Activated B cell treated with CpG ODN at 0.5 μM for 24 hours (primary cell): ENCODE measurements at regions not wholly inside any gene's neighbourhood (a gene's known extent, or its start where the extent isn't known, plus 50 kb on each side); places are given as distances from the start of the nearest gene placed in this dataset.

Experiments
- ATAC-seq: fragments of 200-7000 bp; cut with Tn5 transposase; one replicate; pipeline ENCODE4 v1.10.0; 2021; ENCODE audit warnings: low read depth, mild to moderate bottlenecking, moderate library complexity
- CTCF ChIA-PET: fragments of 350-600 bp; sonication (Branson Sonifier 250); formaldehyde crosslinking; loops from one replicate; lab custom pipeline; 2021; ENCODE audit warnings: antibody characterized with exemption; lab: Charles Lee
- POLR2A ChIA-PET: fragments of 350-600 bp; sonication (Branson Sonifier 250); formaldehyde crosslinking; loops from one replicate; lab custom pipeline; 2021; ENCODE audit warnings: antibody characterized with exemption; lab: Charles Lee
- DNase-seq: peaks from one replicate; pipeline ENCODE4 v3.0.0; 2022
- H3K27ac Mint-ChIP-seq: one replicate; pipeline ENCODE4 v1.8.0; 2020; ENCODE audit warnings: mixed read lengths
- H3K27me3 Mint-ChIP-seq: one replicate; pipeline ENCODE4 v1.8.0; 2021; ENCODE audit warnings: mixed read lengths
- H3K36me3 Mint-ChIP-seq: one replicate; pipeline ENCODE4 v1.8.0; 2021; ENCODE audit warnings: low read depth, mixed read lengths
- H3K4me1 Mint-ChIP-seq: one replicate; pipeline ENCODE4 v1.8.0; 2021; ENCODE audit warnings: mixed read lengths
- H3K4me3 Mint-ChIP-seq: one replicate; pipeline ENCODE4 v1.8.0; 2020; ENCODE audit warnings: mild to moderate bottlenecking, mixed read lengths
- H3K9me3 Mint-ChIP-seq: one replicate; pipeline ENCODE4 v1.8.0; 2020; ENCODE audit warnings: mixed read lengths
- intact Hi-C: fragments of 100-400 bp; cut with micrococcal nuclease; formaldehyde crosslinking; loops from one replicate; pipeline ENCODE4 v1.15.1; 2024
- TF ChIP-seq, protein P1 (sequence below): fragments of 200-600 bp; IDR thresholded peaks from one replicate; pipeline ENCODE4 v1.8.0; 2022; ENCODE audit warnings: antibody characterized with exemption, mild to moderate bottlenecking

DNA sequence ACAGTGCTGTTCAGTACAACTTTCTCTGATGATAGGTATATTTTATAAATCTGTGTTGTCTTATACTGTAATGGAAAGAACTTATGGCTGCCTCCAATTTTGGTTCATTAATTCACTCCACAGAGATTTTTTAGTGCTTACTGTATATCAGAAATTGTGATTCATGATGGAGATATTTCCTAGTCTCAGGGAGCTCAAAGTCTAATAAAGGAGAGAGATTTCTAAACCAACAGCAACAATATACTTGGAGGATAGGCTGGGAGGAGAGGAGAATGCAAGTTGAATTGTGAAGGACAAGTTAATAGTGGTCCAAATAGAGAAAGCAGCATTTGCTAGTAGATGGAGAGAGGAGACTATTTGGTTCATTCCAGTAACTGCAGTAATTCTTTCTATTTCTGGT lies 63.5 kb downstream of the TANC2 start:
- TF ChIP-seq, protein P1, sequence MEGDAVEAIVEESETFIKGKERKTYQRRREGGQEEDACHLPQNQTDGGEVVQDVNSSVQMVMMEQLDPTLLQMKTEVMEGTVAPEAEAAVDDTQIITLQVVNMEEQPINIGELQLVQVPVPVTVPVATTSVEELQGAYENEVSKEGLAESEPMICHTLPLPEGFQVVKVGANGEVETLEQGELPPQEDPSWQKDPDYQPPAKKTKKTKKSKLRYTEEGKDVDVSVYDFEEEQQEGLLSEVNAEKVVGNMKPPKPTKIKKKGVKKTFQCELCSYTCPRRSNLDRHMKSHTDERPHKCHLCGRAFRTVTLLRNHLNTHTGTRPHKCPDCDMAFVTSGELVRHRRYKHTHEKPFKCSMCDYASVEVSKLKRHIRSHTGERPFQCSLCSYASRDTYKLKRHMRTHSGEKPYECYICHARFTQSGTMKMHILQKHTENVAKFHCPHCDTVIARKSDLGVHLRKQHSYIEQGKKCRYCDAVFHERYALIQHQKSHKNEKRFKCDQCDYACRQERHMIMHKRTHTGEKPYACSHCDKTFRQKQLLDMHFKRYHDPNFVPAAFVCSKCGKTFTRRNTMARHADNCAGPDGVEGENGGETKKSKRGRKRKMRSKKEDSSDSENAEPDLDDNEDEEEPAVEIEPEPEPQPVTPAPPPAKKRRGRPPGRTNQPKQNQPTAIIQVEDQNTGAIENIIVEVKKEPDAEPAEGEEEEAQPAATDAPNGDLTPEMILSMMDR = no peak
- DNase-seq = no peak
- peaks cover 2% of the 10 kb centered on the region for H3K36me3 Mint-ChIP-seq
- CTCF ChIA-PET = no interaction called here
- peaks cover 4% of the 10 kb centered on the region for H3K4me1 Mint-ChIP-seq
- intact Hi-C loops = no loop called here
- POLR2A ChIA-PET = no interaction called here
- H3K9me3 Mint-ChIP-seq = no peaks in the 10 kb centered on the region
- peaks cover 11% of the 10 kb centered on the region for H3K27me3 Mint-ChIP-seq
- H3K27ac Mint-ChIP-seq = no peak overlapping the region
- H3K4me3 Mint-ChIP-seq = no peak overlapping the region
- no peak for ATAC-seq

DNA sequence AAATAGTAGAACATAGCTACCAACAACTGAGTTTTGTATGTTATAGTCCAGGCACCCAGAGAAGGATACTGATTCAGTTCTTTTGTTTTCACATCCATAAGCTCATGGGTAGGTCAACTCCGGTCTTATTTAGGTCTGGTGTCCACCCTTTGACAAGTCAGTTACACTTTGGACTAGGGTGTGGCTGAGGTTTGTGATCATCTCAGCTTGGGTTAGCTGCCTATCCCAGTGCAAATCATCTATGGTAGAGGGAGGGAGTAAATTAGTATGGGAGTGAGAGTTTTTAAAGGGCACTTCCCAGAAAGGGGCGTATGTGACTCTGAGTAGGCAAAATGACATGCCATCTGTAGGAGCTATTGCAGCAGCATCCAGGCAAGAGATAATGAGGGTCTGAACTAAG lies 66.1 kb downstream of the TANC2 start:
- no peak for ATAC-seq
- TF ChIP-seq, protein P1 = no peak
- ChIA-PET CTCF (no interaction called here), POLR2A (no interaction called here)
- H3K4me3 Mint-ChIP-seq = no peak overlapping the region
- peaks cover 13% of the 10 kb centered on the region for H3K27me3 Mint-ChIP-seq
- no peak overlapping the region for H3K27ac Mint-ChIP-seq
- intact Hi-C loops = no loop called here
- H3K36me3 Mint-ChIP-seq = peaks cover 2% of the 10 kb centered on the region
- H3K9me3 Mint-ChIP-seq = no peaks in the 10 kb centered on the region
- no peak for DNase-seq
- H3K4me1 Mint-ChIP-seq = peaks cover 16% of the 10 kb centered on the region

DNA sequence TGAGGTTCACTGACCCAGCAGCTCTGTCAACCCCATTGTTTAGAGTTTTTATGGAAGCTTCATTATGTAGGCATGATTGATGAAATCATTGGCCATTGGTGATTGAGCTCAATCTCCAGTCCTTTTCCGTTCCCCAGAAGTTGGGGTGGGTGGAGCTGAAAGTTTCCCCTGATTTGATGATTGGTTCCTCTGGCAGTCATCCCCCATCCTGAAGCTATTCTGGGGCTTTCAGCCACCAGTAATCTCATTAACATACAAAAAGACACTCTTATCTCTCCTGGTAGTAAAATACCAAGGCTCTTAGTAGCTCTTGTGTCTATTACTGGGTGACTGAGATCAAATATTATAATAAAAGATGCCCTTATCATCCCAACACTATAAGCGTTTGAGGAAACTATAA lies 67.1 kb downstream of the TANC2 start:
- Mint-ChIP-seq H3K9me3 (no peaks in the 10 kb centered on the region), H3K27ac (no peak overlapping the region), H3K36me3 (peaks cover 2% of the 10 kb centered on the region), H3K4me3 (no peak overlapping the region), H3K4me1 (peaks cover 16% of the 10 kb centered on the region), H3K27me3 (peaks cover 13% of the 10 kb centered on the region)
- ChIA-PET CTCF (no interaction called here), POLR2A (interaction anchor here (0.6 kb wide), 1 partner anchor 710 kb away, joined by 4 read pairs; no protein-coding TSS in a partner anchor)
- intact Hi-C loops = no loop called here
- TF ChIP-seq, protein P1 = no peak
- ATAC-seq (no peak), DNase-seq (no peak)

DNA sequence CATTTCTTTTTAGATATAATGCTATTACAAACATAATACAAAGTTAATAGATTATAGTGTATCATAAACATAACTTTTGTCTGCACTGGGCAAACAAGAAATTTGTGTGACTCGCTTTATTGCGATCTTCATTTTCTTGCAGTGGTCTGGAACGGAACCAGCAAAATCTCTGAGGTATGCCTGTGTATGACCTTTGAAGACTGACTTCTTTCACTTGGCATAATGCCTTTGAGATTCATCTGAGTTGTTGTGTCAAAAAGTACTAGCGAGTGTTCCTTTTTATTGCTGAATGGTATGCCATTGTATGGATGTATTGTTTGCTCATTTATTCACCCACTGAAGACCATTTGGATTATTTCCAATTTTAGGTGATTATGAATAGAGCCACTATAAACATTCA lies 69.2 kb downstream of the TANC2 start:
- Mint-ChIP-seq H3K36me3 (peaks cover 2% of the 10 kb centered on the region), H3K9me3 (no peaks in the 10 kb centered on the region), H3K4me3 (no peak overlapping the region), H3K4me1 (peaks cover 16% of the 10 kb centered on the region), H3K27me3 (peaks cover 12% of the 10 kb centered on the region), H3K27ac (no peak overlapping the region)
- ChIA-PET CTCF (interaction anchor here (1.5 kb wide), 1 partner anchor 371 kb away, joined by 4 read pairs; no protein-coding TSS in a partner anchor), POLR2A (no interaction called here)
- intact Hi-C loops = no loop called here
- no peak for DNase-seq
- ATAC-seq = no peak
- TF ChIP-seq, protein P1 = no peak

DNA sequence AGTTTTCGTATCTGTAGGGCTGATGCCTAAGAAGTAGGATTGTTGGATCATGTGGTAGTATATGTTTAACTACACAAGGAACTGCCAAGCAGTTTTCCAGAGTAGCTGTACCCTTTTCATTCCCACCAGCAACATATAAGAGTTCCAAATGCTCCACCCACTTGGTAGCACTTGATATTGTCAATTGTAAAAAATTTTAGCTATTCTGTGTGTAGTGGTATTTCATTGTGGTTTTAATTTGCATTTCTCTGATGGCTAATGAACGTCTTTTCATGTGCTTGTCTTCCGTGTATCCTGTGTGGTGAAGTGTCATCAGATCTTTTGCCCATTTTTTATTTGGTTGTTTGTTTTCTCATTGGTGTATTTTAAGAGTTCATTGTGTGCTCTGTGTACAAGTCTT lies 69.7 kb downstream of the TANC2 start:
- Mint-ChIP-seq H3K9me3 (no peaks in the 10 kb centered on the region), H3K27me3 (peaks cover 12% of the 10 kb centered on the region), H3K36me3 (peaks cover 2% of the 10 kb centered on the region), H3K4me3 (no peak overlapping the region), H3K4me1 (peaks cover 16% of the 10 kb centered on the region), H3K27ac (no peak overlapping the region)
- CTCF ChIA-PET = interaction anchor here (1.5 kb wide), 1 partner anchor 371 kb away, joined by 4 read pairs; no protein-coding TSS in a partner anchor
- intact Hi-C loops = no loop called here
- TF ChIP-seq, protein P1 = no peak
- POLR2A ChIA-PET = no interaction called here
- DNase-seq (no peak), ATAC-seq (no peak)
